NCI-H146 treated with DMSO at 0.1 percent for 48 hours (cell line): ENCODE measurements at regions not wholly inside any gene's neighbourhood (a gene's known extent, or its start where the extent isn't known, plus 50 kb on each side); places are given as distances from the start of the nearest gene placed in this dataset.

ENCODE experiments used
- DNase-seq: peaks from one replicate; lab custom pipeline; 2025; ENCODE audit not compliant: unreplicated experiment; lab: John Stamatoyannopoulos, UW

- no peak for DNase-seq
Measured at GRCh38 chr21:28790335-28790734, 202.3 kb downstream of the LTN1 start.

DNA sequence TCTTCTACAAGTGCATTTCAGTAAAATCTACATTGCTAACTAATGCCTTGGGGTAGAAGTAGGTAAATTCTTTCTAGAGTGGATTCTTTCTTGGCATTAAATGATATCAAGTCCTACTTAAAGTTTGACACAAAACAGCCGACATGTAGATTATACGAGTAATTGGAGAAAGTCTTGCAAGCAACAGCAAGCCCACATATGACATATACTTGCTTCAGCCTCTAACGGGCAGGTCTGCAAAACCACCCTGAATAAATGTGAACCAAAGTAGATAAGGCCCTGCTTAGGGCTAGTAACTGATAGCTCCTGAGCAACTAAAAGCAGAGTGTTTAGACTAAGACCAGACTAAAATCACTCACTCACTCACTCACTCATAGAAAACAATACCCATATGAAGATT, 203.2 kb downstream of the LTN1 start:
- no peak for DNase-seq

DNA sequence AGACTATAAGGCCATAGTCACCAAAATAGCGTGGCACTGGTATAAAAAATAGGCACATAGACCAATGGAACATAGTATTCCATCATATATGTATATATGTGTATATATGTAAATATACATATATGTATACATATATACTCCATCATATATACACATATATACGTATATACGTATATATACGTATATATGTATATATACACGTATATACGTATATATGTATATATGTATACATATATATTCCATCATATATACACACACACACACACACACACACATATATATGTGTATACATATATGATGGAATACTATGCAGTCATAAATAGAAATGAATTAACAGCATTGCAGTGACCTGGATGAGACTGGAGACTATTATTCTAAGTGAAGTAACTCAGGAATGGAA, 204.6 kb downstream of the LTN1 start:
- DNase-seq = no peak

DNA sequence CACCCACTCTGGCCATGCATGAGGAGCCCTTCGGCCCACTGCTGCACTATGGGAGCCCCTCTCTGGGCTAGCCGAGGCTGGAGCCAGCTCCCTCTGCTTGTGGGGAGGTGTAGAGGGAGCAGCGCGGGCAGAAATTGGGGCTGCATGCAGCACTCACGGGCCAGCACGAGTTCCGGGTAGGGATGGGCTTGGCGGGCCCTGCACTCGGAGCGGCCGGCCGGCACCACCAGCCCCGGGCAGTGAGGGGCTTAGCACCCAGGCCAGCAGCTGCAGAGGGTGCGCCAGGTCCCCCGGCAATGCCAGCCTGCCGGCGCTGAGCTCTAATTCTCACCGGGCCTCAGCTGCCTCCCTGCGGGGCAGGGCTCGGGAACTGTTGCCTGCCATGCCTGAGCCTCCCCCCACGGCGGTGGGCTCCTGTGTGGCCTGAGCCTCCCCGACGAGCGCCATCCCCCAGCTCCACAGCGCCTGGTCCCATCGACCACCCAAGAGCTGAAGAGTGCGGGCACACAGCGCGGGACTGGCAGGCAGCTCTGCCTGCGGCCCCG, 209.0 kb downstream of the LTN1 start:
- DNase-seq = no peak

DNA sequence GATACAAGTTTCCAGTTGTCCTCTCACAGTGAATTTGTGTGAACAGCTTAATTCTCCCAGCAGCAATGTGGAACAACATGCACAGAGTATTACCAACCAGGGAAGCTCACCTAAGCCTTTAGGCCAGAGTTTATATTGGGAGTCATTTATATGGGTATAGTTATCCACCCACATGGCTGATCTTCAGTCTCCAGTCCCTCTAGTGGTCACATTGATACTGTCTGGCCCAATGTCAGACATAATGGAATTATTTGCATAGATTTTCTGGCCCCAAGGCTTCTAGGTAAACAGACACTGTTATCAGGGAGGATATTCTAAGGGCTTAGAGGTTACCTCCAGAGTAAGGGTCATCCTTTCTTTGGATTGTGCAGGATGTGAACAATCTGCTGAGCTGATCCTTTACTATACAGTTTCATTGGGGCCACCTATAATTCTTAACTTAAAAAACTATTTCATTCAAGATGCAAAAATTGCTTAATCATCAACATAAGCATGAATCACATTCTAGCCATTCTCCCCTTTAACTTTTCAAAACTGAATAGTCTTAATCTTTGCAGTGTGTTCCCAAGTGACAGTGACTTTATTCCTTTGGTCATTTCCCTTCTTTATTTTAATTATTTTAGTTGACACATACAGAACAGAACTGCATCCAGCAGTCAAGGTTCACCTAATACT, 210.9 kb downstream of the LTN1 start:
- DNase-seq = no peak

GRCh38 chr21:28779914-28780313, 212.8 kb downstream of the LTN1 start:
- no peak for DNase-seq

DNA sequence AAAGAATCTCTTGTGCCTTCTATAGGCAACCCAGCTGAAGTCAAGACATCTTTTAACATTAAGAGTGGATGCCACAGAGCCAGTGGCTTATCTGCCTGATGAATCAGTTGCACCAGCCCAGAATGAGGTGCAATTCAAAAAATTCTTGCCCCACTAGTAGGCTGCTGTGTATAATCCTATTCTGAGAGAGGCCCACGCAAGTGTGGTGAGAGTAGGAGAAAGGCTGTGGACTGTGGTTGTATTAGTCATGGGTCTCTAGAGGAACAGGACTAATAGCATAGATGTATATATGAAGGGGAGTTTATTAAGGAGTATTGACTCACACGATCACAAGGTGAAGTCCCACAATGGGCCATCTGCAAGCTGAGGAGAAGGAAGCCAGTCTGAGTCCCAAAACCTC, 216.4 kb downstream of the LTN1 start:
- no peak for DNase-seq

DNA sequence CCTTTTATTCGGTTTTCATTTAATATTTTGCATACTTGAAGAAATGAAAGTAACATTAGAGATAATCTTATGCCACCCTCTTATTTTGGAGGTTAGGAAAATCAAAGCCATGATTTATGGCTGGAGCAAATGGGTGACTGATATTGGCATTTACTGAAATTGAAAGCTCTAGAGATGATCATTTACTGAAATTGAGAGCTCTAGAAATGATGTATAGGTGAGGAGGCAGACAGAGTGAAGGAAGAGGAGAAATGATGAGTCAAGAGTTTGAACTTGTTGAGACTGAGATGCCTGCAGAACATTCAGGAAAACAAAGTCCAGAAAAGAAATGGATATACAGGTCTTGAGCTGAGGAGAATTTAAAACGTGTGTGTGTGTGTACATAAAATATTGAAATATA, 217.6 kb downstream of the LTN1 start:
- DNase-seq = no peak

GRCh38 chr21:28773036-28773435, 219.6 kb downstream of the LTN1 start:
- no peak for DNase-seq

DNA sequence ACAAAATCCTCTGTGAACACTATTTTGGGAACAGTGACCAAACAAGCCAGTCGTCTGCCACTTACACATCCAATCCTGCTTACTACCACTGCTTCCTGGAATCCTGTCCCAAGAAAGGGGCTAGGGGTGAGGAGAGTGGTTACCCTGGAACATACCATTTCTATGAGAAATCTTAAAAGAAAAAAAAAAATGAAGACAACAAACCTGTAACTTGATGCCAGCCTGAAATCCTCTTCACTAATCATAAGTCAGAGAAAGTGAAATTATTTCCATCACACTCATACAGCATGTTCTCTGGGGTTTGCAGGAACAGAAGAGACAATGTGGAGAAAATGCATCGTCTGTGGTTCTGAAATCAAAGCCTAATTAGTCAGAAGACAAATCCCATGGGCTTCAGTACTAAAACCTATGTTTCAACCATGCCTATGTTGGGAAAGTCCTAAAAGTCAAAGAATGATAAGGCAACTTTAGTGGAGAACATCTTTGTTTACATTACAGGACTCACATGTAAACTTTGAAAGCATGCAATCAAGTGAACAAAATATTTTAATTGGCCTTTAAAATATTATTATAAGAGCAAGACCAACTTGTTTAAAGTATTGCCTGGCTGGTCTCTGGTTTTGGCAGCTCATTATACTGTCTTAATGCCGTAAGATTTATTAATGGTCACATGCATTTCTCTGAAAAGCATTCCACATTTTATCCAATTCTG, 220.7 kb downstream of the LTN1 start:
- DNase-seq = no peak

- DNase-seq = no peak
Measured at GRCh38 chr21:28770867-28771661, 221.6 kb downstream of the LTN1 start.

DNA sequence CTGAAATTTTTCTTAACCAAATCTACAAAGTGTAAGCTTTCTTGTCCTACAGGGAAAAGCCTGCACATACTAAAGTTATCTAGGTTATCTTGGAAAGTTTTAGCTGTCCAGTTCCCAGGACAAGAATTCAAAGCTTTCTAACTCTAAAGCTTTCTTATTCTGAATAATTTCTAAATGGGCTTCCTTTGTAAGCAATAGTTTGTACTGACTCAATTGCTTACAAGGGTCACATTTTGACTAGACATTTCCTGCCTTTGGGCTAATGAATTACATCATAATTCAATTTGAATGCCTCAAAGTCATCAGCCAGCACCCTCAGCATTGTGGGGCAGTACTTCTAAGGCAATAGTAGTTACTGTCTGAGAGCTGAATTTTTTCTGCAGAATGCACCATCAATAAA, 223.0 kb downstream of the LTN1 start:
- no peak for DNase-seq

GRCh38 chr21:28768753-28769152, 223.9 kb downstream of the LTN1 start:
- DNase-seq = no peak

DNA sequence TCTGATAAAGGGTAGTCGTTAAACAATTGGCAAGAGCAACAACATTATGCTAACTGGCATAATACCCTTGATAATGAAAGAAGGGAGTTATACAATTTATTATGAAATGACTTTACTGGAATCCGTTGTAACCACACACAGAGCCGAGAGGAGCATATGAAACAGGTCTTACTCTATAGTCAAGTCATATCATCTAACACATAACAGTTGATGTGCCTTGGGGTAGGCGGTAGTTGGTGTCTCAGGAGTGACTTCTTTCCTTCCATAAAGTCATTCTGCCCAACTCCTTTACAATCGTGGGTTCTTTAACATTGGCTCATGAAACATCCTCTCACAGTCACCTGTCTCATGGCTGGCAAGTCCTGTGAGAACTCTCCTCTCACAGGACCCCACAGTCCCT, 225.2 kb downstream of the LTN1 start:
- DNase-seq = no peak

- DNase-seq = no peak
Measured at GRCh38 chr21:28763809-28764418, 228.8 kb downstream of the LTN1 start.

DNA sequence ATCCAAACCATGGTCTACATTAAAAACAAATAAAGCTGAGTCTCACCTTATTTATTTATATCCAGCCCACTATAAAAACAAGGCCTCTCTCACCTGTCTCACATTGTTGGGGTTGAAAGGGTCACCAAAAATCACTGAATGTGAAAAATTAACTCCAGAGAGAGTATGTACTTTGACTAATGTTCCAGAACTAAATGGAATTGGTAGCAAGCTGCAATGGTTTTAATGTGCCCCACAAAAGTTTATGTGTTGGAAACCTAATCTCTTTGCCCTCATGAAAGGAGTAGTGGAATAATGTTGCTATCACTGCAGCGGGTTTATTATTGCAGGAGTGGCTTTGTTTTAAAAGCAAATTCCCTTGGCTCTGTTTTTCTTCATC, 230.3 kb downstream of the LTN1 start:
- DNase-seq = no peak

DNA sequence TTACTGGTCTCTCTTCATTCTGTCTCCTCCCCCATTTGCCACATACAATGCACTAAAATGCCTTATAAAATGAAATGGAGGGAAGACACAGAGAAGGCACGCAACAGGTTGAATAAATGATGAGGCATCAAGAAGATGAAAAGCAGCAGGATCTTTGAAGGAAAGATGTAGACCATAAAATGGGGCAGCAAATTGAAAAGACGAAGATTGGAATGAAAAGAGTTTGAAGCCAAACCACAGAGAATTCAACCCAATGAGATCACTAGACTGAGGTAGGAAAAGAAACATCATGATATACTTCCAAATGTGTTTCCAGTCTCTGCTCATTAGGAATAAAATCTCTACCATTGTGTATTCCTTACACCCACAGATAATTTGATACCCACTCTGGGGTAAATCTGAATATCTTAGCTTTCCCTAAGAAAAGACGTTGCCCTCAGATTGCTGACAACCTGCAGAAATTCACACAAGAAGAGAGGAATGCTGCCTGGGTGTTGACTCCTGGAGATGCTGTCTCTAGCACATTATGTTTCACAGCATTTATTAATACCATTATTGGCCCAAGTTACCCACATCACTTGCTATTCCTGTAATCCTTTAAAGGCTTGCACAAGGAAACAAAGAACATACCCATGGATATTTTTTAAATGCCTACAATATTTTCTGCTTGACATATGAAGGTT, 230.9 kb downstream of the LTN1 start:
- no peak for DNase-seq

- no peak for DNase-seq
Measured at GRCh38 chr21:28758883-28759242, 233.8 kb downstream of the LTN1 start.

- no peak for DNase-seq
Measured at GRCh38 chr21:28758042-28758882, 234.4 kb downstream of the LTN1 start.

DNA sequence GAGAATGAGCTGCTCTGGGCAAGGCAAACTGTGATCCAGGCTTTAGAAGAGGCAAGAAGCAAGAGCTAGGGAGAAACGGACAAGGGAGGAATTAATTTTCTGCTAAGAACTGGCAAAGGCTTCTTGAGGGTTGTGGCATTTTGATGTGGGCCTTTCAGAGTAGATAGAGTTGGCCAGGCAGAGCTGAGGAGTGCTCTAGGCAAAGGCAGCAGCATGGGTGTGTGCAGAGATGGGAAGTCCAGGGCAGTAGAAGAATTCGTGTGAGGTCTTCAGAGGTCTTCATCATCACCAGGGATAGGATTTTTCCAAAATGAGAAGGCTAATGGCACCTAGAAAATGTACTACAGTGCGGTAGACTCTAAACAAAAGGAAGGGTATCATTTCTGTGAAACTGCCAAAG, 237.8 kb downstream of the LTN1 start:
- no peak for DNase-seq
